Activated CD4-positive, alpha-beta T cell treated with anti-CD3 and anti-CD28 coated beads, Interleukin-2, amount 10 ng/mL, durations not matched to agents 24 days and 14 days (primary cell): ENCODE measurements at regions not wholly inside any gene's neighbourhood (a gene's known extent, or its start where the extent isn't known, plus 50 kb on each side); places are given as distances from the start of the nearest gene placed in this dataset.
"Not testable (repeated sequence)": the region's sequence is repeated elsewhere in the genome, so short reads cannot be mapped to it uniquely, and the experiment has no call there.

Experiments
- DNase-seq: peaks from one replicate; pipeline ENCODE4 v3.0.0; 2022
- H3K27ac Mint-ChIP-seq: one replicate; pipeline ENCODE4 v1.8.0; 2022; ENCODE audit warnings: mild to moderate bottlenecking, mixed read lengths
- H3K27me3 Mint-ChIP-seq: one replicate; pipeline ENCODE4 v1.8.0; 2022; ENCODE audit warnings: mixed read lengths
- H3K36me3 Mint-ChIP-seq: one replicate; pipeline ENCODE4 v1.8.0; 2022; ENCODE audit warnings: low read depth, mild to moderate bottlenecking, mixed read lengths
- H3K4me1 Mint-ChIP-seq: one replicate; pipeline ENCODE4 v1.8.0; 2021; ENCODE audit warnings: mixed read lengths
- H3K4me3 Mint-ChIP-seq: one replicate; pipeline ENCODE4 v1.8.0; 2022; ENCODE audit warnings: mild to moderate bottlenecking, moderate library complexity, mixed read lengths
- H3K9me3 Mint-ChIP-seq: one replicate; pipeline ENCODE4 v1.8.0; 2021; ENCODE audit warnings: mixed read lengths
- intact Hi-C: fragments of 100-400 bp; cut with micrococcal nuclease; formaldehyde crosslinking; loops from one replicate; pipeline ENCODE4 v1.15.1; 2023

DNA sequence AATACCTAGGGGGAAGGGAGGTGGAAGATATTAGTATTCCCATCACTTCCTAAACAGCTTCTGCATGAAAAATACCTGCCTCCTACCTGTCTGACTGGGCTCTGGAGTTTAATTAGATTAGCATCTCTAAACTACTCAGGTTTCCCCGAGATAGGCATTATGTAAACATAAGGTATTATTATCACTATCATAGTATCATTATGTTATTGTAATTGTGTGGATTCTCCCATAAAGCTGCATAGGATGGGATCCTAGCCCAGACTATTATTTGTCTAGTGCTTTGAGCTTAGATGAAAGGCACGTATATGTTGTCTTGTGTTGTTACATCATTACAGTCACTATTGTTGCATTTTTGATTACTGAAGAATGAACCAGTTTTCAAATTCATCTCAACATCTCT lies 115.2 kb upstream of the SOX21 start:
- no peak for DNase-seq
- H3K27ac Mint-ChIP-seq, result no peak overlapping the region
- H3K36me3 Mint-ChIP-seq, result no peaks in the 10 kb centered on the region
- intact Hi-C loops, result no loop called here
- H3K4me1 Mint-ChIP-seq, result no peaks in the 10 kb centered on the region
- H3K9me3 Mint-ChIP-seq, result no peaks in the 10 kb centered on the region
- H3K27me3 Mint-ChIP-seq, result no peaks in the 10 kb centered on the region
- no peak overlapping the region for H3K4me3 Mint-ChIP-seq

DNA sequence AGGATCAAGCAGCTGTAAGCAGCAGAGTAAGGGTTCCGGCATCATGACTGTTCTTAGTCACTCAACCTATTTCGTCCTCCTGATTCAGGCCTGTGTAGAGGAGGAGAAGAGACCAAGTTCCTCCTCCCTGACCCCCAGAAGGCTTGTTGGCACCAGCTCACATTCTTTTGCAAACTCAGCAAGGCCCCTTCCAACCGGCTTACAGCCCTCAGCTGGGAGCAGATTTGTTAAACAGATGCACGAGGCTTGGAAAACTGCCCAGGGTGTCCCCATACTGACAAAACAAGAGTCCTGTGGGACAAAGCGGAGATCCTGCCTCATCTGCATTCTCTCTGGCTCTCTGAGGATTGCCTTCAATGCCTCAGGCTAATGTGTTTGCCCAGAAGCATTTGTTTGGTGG lies 113.2 kb upstream of the SOX21 start:
- Mint-ChIP-seq H3K36me3 (no peaks in the 10 kb centered on the region), H3K4me1 (no peaks in the 10 kb centered on the region), H3K9me3 (no peaks in the 10 kb centered on the region), H3K27me3 (peaks cover 2% of the 10 kb centered on the region), H3K4me3 (no peak overlapping the region), H3K27ac (no peak overlapping the region)
- intact Hi-C loops, result no loop called here
- DNase-seq, result no peak

DNA sequence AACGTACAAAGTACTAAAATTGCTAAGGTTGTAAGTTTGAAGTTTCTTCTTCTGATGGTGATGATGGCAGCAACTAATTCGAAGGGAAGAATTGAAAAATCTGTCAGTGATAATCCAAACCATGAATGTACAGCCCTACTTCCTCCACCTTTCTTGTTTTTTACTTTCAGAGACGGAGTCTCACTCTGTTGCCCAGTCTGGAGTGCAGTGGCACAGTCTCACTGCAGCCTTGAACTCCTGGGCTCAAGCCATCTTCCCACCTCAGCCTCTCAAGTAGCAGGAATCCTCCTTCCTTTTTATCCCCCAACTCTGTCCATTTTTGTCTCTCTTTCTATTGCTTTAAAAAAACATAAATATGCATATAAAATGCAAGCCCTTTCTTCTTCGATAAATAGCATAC lies 112.3 kb upstream of the SOX21 start:
- Mint-ChIP-seq H3K36me3 (no peaks in the 10 kb centered on the region), H3K27me3 (peaks cover 4% of the 10 kb centered on the region), H3K4me3 (no peak overlapping the region), H3K9me3 (no peaks in the 10 kb centered on the region), H3K27ac (no peak overlapping the region), H3K4me1 (no peaks in the 10 kb centered on the region)
- no peak for DNase-seq
- intact Hi-C loops, result no loop called here

DNA sequence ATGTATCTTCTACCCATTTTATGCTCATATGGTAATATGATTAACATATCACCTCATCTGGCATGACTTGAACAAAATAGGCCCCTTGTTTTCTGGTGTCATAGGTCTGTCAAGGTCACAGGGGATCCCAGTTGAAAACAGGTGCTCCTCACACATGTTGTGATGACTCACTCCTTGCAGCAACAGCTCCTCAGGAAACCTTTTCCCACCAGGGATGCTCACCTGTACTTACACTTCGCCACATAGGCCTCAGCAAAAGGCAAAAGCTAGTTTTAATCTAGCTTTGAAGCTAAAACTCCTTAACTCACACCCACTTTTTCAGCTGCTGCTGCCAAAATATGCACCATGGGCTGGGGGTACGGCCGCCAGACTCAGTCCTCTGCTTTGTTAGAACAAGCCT lies 110.0 kb upstream of the SOX21 start:
- H3K27me3 Mint-ChIP-seq, result peaks cover 4% of the 10 kb centered on the region
- H3K36me3 Mint-ChIP-seq, result no peaks in the 10 kb centered on the region
- no peak for DNase-seq
- H3K27ac Mint-ChIP-seq, result no peak overlapping the region
- no peaks in the 10 kb centered on the region for H3K4me1 Mint-ChIP-seq
- intact Hi-C loops, result no loop called here
- H3K4me3 Mint-ChIP-seq, result no peak overlapping the region
- no peaks in the 10 kb centered on the region for H3K9me3 Mint-ChIP-seq

DNA sequence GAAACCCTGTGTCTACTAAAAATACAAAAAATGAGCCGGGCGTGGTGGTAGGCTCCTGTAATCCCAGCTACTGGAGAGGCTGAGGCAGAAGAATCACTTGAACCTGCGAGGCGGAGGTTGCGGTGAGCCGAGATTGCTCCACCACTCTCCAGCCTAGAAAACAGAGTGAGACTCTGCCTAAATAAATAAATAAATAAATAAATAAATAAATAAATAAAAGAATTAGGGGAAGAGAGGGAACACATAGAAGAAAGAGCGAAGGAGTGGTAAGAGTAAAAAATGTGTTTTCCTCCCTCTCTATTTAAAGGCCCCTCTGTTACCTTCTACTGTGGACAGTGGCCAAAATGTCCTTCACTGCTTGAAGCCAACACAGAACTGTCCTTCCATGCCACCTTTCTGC lies 103.9 kb upstream of the SOX21 start:
- Mint-ChIP-seq H3K27me3 (peaks cover 5% of the 10 kb centered on the region), H3K36me3 (no peaks in the 10 kb centered on the region), H3K9me3 (no peaks in the 10 kb centered on the region), H3K4me1 (no peaks in the 10 kb centered on the region), H3K27ac (no peak overlapping the region), H3K4me3 (no peak overlapping the region)
- intact Hi-C loops, result no loop called here
- no peak for DNase-seq

DNA sequence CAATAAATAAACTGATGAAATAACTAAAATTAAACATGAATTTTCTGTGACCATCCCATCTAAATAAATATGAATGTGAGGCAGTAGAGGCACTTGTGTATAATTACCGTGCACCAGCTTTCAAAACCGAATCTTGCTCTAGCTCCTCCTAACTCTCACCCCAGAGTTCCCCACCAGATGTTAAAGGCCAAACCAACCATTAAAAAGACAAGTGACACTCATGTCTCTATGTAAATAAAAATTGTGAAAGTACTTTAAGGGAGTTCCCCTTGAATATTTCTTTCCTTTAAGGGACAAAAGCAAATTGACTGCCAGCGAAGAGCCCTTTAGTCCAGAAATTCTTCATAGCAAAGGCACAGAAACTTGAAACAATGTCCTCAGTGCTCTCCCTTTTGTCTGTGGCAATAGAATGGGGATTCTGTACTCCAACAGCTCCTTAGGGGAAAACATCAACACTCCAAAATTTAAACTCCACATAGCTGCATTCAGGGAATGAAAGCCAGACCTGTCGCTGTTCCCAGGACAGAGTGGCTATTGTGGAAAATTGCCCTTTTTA lies 101.7 kb upstream of the SOX21 start:
- peaks cover 2% of the 10 kb centered on the region for H3K27me3 Mint-ChIP-seq
- H3K36me3 Mint-ChIP-seq, result no peaks in the 10 kb centered on the region
- H3K4me3 Mint-ChIP-seq, result no peak overlapping the region
- no peaks in the 10 kb centered on the region for H3K9me3 Mint-ChIP-seq
- no peak overlapping the region for H3K27ac Mint-ChIP-seq
- no peaks in the 10 kb centered on the region for H3K4me1 Mint-ChIP-seq
- DNase-seq, result no peak
- intact Hi-C loops, result no loop called here

DNA sequence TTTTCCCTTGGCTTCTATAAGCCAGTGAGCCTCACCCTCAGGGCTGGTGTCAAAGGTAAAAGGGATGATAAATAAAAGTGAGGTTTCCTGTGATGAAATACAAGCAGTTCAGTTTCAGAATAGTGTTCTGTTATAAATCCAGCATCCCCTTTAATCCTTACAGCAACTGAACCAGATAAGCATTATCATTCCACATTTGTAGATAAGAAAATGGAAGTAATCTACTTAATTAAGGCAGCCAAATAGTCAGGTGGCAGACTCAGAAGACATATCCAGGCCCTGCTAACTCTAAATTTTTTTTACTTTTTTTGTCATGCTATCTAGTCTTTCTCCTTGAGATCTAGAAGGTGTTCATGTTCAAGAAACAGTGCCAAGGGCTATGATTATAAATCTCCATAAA lies 99.4 kb upstream of the SOX21 start:
- Mint-ChIP-seq H3K27ac (no peak overlapping the region), H3K27me3 (peaks cover 2% of the 10 kb centered on the region), H3K9me3 (no peaks in the 10 kb centered on the region), H3K4me3 (no peak overlapping the region), H3K36me3 (no peaks in the 10 kb centered on the region), H3K4me1 (no peaks in the 10 kb centered on the region)
- no peak for DNase-seq
- intact Hi-C loops, result no loop called here

DNA sequence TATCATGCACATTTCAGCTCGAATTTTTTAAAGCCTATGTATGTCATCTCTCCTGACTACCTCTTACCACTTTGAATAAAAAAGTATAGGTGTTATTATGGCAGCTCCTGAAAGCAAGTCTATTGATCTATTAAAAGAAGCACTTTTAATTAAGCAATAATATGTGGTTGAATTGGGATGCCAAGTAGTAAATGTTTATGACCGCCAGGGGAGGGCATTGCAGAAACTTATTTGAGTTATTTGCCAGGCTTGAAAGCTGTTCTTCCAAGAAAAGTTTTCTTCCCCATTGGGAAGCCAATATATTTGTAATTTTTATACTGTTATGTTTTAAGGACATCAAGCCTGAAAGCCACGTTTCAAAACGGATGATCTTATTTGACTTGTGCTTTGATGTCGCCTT lies 88.1 kb upstream of the SOX21 start:
- Mint-ChIP-seq H3K4me3 (no peak overlapping the region), H3K4me1 (no peaks in the 10 kb centered on the region), H3K9me3 (no peaks in the 10 kb centered on the region), H3K27ac (no peak overlapping the region), H3K27me3 (no peaks in the 10 kb centered on the region), H3K36me3 (no peaks in the 10 kb centered on the region)
- no peak for DNase-seq
- intact Hi-C loops, result no loop called here

DNA sequence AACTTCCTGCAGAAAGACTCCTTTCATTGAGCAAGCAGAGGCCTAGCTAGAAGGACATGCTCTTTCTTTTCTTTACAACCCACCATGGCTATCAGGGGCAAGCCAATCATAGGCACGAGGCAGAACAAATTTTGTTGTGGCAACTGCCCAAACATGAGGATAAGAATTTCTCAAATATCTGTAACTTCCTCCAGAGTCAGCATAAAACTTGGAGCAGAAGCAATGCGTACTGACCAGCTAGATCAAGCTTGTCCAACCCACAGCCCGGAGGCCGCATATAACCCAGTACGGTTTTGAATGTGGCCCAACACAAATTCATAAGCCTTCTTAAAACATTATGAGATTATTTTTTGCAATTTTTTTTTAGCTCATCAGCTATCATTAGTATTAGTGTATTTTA lies 87.0 kb upstream of the SOX21 start:
- Mint-ChIP-seq H3K36me3 (no peaks in the 10 kb centered on the region), H3K4me3 (no peak overlapping the region), H3K9me3 (no peaks in the 10 kb centered on the region), H3K27me3 (no peaks in the 10 kb centered on the region), H3K4me1 (no peaks in the 10 kb centered on the region), H3K27ac (no peak overlapping the region)
- no peak for DNase-seq
- intact Hi-C loops, result no loop called here

DNA sequence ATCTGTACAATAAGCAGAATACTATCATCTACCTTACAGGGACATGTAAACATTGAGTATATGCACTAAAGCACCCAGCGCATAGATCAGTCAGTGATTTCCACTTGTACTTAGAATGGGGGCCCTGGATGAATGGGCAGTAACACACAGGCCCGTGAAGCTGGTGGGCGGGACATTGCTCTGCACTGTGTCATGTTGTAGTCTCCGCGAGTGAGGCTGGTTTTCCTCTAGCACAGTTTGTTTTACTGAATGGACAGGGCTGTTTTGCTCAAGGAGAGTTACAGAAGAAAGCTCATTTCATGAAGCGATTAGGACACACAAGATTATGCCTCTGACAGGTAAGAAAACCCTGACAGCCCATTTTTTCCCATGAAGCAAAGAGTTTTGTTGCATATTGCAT lies 86.4 kb upstream of the SOX21 start:
- intact Hi-C loops, result no loop called here
- H3K36me3 Mint-ChIP-seq, result no peaks in the 10 kb centered on the region
- no peak overlapping the region for H3K4me3 Mint-ChIP-seq
- no peak for DNase-seq
- no peaks in the 10 kb centered on the region for H3K27me3 Mint-ChIP-seq
- H3K27ac Mint-ChIP-seq, result no peak overlapping the region
- H3K9me3 Mint-ChIP-seq, result no peaks in the 10 kb centered on the region
- H3K4me1 Mint-ChIP-seq, result no peaks in the 10 kb centered on the region

DNA sequence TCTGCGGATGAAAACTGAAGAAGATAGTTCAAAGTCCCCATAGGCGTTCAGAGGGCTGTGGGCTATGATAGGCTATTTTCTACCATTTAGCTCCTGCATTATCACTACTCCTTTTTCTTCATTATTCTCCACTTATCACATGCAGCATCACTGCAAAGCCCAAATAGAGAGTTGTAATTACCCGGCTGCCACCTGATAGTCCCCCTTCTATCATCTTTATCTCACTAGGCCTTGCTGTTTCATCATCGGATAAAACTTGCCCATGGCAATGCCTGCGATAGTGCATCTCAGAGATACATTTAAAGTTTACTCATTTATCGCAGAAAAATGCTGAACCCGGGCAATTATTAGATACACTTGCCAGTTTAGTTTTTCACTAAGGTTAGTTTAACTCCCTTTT lies 82.9 kb upstream of the SOX21 start:
- Mint-ChIP-seq H3K4me1 (no peaks in the 10 kb centered on the region), H3K27me3 (no peaks in the 10 kb centered on the region), H3K4me3 (no peak overlapping the region), H3K36me3 (no peaks in the 10 kb centered on the region), H3K27ac (no peak overlapping the region), H3K9me3 (no peaks in the 10 kb centered on the region)
- intact Hi-C loops, result no loop called here
- no peak for DNase-seq

DNA sequence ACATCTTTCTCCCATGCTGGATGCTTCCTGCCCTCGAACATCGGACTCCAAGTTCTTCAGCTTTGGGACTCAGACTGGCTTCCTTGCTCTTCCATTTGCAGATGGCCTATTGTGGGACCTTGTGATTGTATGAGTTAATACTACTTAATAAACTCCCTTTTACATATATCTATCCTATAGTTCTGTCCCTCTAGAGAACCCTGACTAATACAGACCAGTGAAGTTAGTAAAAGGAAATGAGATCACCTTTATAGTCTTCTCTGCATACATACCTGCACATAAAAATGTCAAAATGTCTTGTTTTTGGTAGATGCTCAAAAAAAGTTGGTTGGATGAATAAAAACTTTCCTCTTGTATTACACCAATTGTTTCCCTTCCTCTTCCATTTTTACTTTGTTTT lies 73.9 kb upstream of the SOX21 start:
- H3K4me1 Mint-ChIP-seq, H3K9me3 Mint-ChIP-seq, H3K27ac Mint-ChIP-seq, H3K4me3 Mint-ChIP-seq, DNase-seq, H3K27me3 Mint-ChIP-seq, H3K36me3 Mint-ChIP-seq, intact Hi-C loops: not testable (repeated sequence)

DNA sequence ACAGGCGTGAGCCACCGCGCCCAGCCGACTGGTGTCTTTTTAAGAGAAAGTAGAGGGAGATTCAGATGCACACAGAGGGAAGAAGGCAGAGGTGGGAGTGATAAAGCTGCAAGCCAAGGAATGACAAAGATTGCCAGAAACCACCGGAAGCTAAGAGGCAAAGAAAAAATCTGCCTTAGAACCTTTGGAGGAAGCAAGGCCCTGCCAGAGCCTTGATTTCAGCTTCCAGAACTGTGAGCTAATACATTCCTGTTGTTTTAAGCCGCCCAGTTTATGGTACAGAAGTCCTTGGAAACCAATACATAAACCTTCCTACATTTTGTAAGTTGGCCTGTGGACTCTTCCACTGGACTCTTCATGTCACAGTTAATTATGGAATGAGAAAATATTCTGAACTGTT lies 71.7 kb upstream of the SOX21 start:
- intact Hi-C loops, result no loop called here
- Mint-ChIP-seq H3K4me1 (no peaks in the 10 kb centered on the region), H3K36me3 (no peaks in the 10 kb centered on the region), H3K27me3 (no peaks in the 10 kb centered on the region), H3K9me3 (no peaks in the 10 kb centered on the region), H3K4me3 (no peak overlapping the region), H3K27ac (no peak overlapping the region)
- no peak for DNase-seq

DNA sequence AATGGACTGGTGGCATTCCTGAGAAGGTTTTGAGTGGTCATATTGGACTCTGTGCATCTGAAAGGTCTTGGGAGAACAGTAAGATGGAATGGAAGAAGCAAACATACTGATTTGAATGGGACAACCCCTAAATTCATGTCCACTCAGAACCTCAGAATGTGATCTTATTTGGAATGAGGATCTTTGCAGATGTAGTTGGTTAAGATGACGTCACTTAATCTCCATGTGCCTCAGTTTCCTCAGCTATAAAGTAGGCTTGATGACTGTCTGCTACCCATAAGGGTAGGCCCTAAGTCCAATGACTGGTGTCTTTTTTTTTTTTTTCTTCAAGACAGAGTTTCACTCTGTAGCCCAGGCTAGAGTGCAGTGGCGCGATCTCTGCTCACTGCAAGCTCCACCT lies 71.1 kb upstream of the SOX21 start:
- Mint-ChIP-seq H3K4me3 (no peak overlapping the region), H3K27ac (no peak overlapping the region), H3K36me3 (no peaks in the 10 kb centered on the region), H3K27me3 (no peaks in the 10 kb centered on the region), H3K4me1 (no peaks in the 10 kb centered on the region), H3K9me3 (no peaks in the 10 kb centered on the region)
- no peak for DNase-seq
- intact Hi-C loops, result no loop called here

DNA sequence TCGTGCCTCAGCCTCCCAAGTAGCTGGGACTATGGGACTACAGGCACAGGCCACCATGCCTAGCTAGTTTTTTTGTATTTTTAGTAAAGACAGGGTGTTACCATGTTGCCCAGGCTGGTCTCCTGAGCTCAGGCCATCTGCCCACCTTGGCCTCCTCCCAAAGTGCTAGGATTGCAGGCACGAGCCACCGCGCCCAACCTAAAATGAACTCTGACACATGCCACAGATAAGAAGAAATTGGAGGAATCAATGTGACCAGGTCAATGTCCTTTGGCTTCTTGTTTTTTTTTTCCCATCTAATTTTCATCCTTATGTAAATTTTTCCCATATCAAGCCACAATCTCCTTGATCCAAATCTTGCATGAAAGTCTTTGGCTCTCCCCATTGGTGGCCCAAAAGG lies 68.1 kb upstream of the SOX21 start:
- H3K9me3 Mint-ChIP-seq, result no peaks in the 10 kb centered on the region
- no peak overlapping the region for H3K27ac Mint-ChIP-seq
- intact Hi-C loops, result no loop called here
- H3K4me1 Mint-ChIP-seq, result no peaks in the 10 kb centered on the region
- H3K27me3 Mint-ChIP-seq, result no peaks in the 10 kb centered on the region
- H3K4me3 Mint-ChIP-seq, result no peak overlapping the region
- DNase-seq, result no peak
- H3K36me3 Mint-ChIP-seq, result no peaks in the 10 kb centered on the region
